Mesenchymal stem cell (in vitro differentiated cells and primary cell): ENCODE measurements at regions not wholly inside any gene's neighbourhood (a gene's known extent, or its start where the extent isn't known, plus 50 kb on each side); places are given as distances from the start of the nearest gene placed in this dataset.

Experiments used
- DNase-seq: peaks from one replicate; pipeline ENCODE4 v3.0.0-alpha.2; 2013
- H2AFZ ChIP-seq: one replicate; pipeline ENCODE4 v1.6.1; 2013; ENCODE audit warnings: low read depth, mild to moderate bottlenecking, control low read depth, inconsistent platforms, low read length, moderate library complexity
- H2AK5ac ChIP-seq: 2 replicates; pipeline ENCODE4 v1.6.1; 2013; ENCODE audit warnings: low read length, moderate library complexity, mild to moderate bottlenecking, inconsistent platforms; ENCODE audit not compliant: severe bottlenecking
- H2BK120ac ChIP-seq: one replicate; pipeline ENCODE4 v1.6.1; 2013; ENCODE audit warnings: low read depth, mild to moderate bottlenecking, inconsistent platforms, low read length, moderate library complexity
- H2BK12ac ChIP-seq, 2 experiments: one replicate each; pipeline ENCODE4 v1.6.1; 2013; ENCODE audit warnings: inconsistent platforms in 2 of 2, low read length in 2 of 2, mild to moderate bottlenecking in 2 of 2, moderate library complexity in 2 of 2, control low read depth in 1 of 2
- H2BK15ac ChIP-seq: one replicate; pipeline ENCODE4 v1.6.1; 2013; ENCODE audit warnings: mild to moderate bottlenecking, low read depth, inconsistent platforms; ENCODE audit not compliant: poor library complexity, severe bottlenecking
- H2BK5ac ChIP-seq: 2 replicates; pipeline ENCODE4 v1.6.1; 2013; ENCODE audit warnings: low read depth, mild to moderate bottlenecking, low read length, control low read depth, inconsistent platforms; ENCODE audit not compliant: poor library complexity, severe bottlenecking
- H3K14ac ChIP-seq, 2 experiments: one replicate each; pipeline ENCODE4 v1.6.1; 2013; ENCODE audit warnings: inconsistent platforms in 2 of 2, low read length in 2 of 2, control low read depth in 1 of 2, mild to moderate bottlenecking in 1 of 2, moderate library complexity in 1 of 2
- H3K18ac ChIP-seq, 2 experiments: one replicate each; pipeline ENCODE4 v1.6.1; 2013; ENCODE audit warnings: inconsistent platforms in 2 of 2, low read length in 2 of 2, control low read depth in 1 of 2, low read depth in 1 of 2, mild to moderate bottlenecking in 1 of 2
- H3K23ac ChIP-seq, 2 experiments: one replicate each; pipeline ENCODE4 v1.6.1; 2013; ENCODE audit warnings: inconsistent platforms in 2 of 2, low read length in 2 of 2, mild to moderate bottlenecking in 2 of 2, moderate library complexity in 2 of 2, control low read depth in 1 of 2
- H3K27ac ChIP-seq: 2 replicates; pipeline ENCODE4 v1.5.1; 2013; ENCODE audit warnings: mild to moderate bottlenecking, moderate library complexity, low read length, control low read depth, inconsistent platforms; ENCODE audit not compliant: poor library complexity, severe bottlenecking
- H3K27me3 ChIP-seq, 2 experiments: 2 replicates each; pipeline versions ENCODE4 v1.6.1 to v1.7.0; 2013; ENCODE audit warnings: low read length in 2 of 2, mild to moderate bottlenecking in 2 of 2, moderate library complexity in 2 of 2, control low read depth in 1 of 2, inconsistent platforms in 1 of 2; ENCODE audit not compliant: control insufficient read depth in 1 of 2, insufficient read depth in 1 of 2
- H3K36me3 ChIP-seq, 2 experiments: 2 replicates each; pipeline versions ENCODE4 v1.6.1 to v1.7.0; 2013; ENCODE audit warnings: low read length in 2 of 2, control low read depth in 1 of 2, inconsistent platforms in 1 of 2, low read depth in 1 of 2, mild to moderate bottlenecking in 1 of 2; ENCODE audit not compliant: insufficient read depth in 2 of 2, control insufficient read depth in 1 of 2
- H3K4ac ChIP-seq, 2 experiments: one replicate each; pipeline ENCODE4 v1.6.1; 2013; ENCODE audit warnings: inconsistent platforms in 2 of 2, low read length in 2 of 2, mild to moderate bottlenecking in 2 of 2, moderate library complexity in 2 of 2, control low read depth in 1 of 2, low read depth in 1 of 2
- H3K4me1 ChIP-seq: 2 replicates; pipeline ENCODE4 v1.6.1; 2013; ENCODE audit warnings: low read depth, low read length, control low read depth; ENCODE audit not compliant: control insufficient read depth, insufficient read depth
- H3K4me2 ChIP-seq: 2 replicates; pipeline ENCODE4 v1.6.1; 2013; ENCODE audit warnings: low read length, mild to moderate bottlenecking, inconsistent platforms; ENCODE audit not compliant: poor library complexity, severe bottlenecking
- H3K4me3 ChIP-seq, 2 experiments: 2 replicates each; pipeline versions ENCODE4 v1.5.1 to v1.7.0; 2013; ENCODE audit warnings: low read length in 2 of 2, mild to moderate bottlenecking in 2 of 2, control low read depth in 1 of 2, low read depth in 1 of 2; ENCODE audit not compliant: insufficient read depth in 1 of 2
- H3K79me1 ChIP-seq: replicated peaks from 2 replicates; pipeline ENCODE4 v1.6.1; 2013; ENCODE audit warnings: mild to moderate bottlenecking, control low read depth, low read length, inconsistent platforms; ENCODE audit not compliant: poor library complexity, severe bottlenecking
- H3K9ac ChIP-seq: 2 replicates; pipeline ENCODE4 v1.7.0; 2013; ENCODE audit warnings: mild to moderate bottlenecking, low read length, moderate library complexity
- H3K9me3 ChIP-seq: 2 replicates; pipeline ENCODE4 v1.7.0; 2013; ENCODE audit warnings: mild to moderate bottlenecking, low read length; ENCODE audit not compliant: control insufficient read depth
- H4K8ac ChIP-seq: one replicate; pipeline ENCODE4 v1.6.1; 2013; ENCODE audit warnings: inconsistent platforms, mild to moderate bottlenecking, low read length, moderate library complexity
- H4K91ac ChIP-seq: one replicate; pipeline ENCODE4 v1.6.1; 2013; ENCODE audit warnings: mild to moderate bottlenecking, low read length, inconsistent platforms
- WGBS: methylation state at CpG from one replicate; pipeline ENCODE4 v1.1.7; 2013; ENCODE audit warnings: mixed read lengths; 5-methylcytosine and 5-hydroxymethylcytosine counted together

GRCh38 chr6:167056370-167056769, 57.2 kb downstream of the CEP43 start:
- Histone ChIP-seq H3K23ac (no peak overlapping the region), H3K79me1 (peaks cover 1% of the 10 kb centered on the region), H4K8ac (no peak overlapping the region), H2BK5ac (no peak overlapping the region), H3K4me3 (no peak overlapping the region), H2BK12ac (no peak overlapping the region), H3K4ac (no peak overlapping the region), H3K14ac (no peak overlapping the region), H3K36me3 (no peaks in the 10 kb centered on the region), H3K9ac (no peak overlapping the region), H3K27ac (no peak overlapping the region), H2AK5ac (no peak overlapping the region), H3K27me3 (no peaks in the 10 kb centered on the region), H3K9me3 (no peaks in the 10 kb centered on the region), H2BK120ac (no peak overlapping the region), H2AFZ (no peak overlapping the region), H3K4me2 (no peak overlapping the region), H4K91ac (no peak overlapping the region), H2BK15ac (no peak overlapping the region), H3K4me1 (no peaks in the 10 kb centered on the region), H3K18ac (no peak overlapping the region)
- WGBS, result no CpG with 5 or more reads among the region's 1 CpG
- DNase-seq, result peak; percentile 50

- Histone ChIP-seq H2AK5ac (no peak overlapping the region), H4K91ac (no peak overlapping the region), H2BK15ac (no peak overlapping the region), H3K36me3 (no peaks in the 10 kb centered on the region), H3K4me1 (no peaks in the 10 kb centered on the region), H3K27me3 (no peaks in the 10 kb centered on the region), H3K23ac (no peak overlapping the region), H3K79me1 (peaks cover 1% of the 10 kb centered on the region), H2BK120ac (no peak overlapping the region), H3K18ac (no peak overlapping the region), H3K4ac (no peak overlapping the region), H3K9ac (no peak overlapping the region), H2BK12ac (no peak overlapping the region), H2BK5ac (no peak overlapping the region), H3K9me3 (no peaks in the 10 kb centered on the region), H3K4me2 (no peak overlapping the region), H3K14ac (no peak overlapping the region), H2AFZ (no peak overlapping the region), H3K4me3 (no peak overlapping the region), H4K8ac (no peak overlapping the region), H3K27ac (no peak overlapping the region)
- peak; percentile 2 for DNase-seq
- WGBS, result no CpG with 5 or more reads among the region's 3 CpGs
Measured at GRCh38 chr6:167058261-167058660, 59.1 kb downstream of the CEP43 start.
